T-helper 9 cell (primary cell): ENCODE measurements at regions not wholly inside any gene's neighbourhood (a gene's known extent, or its start where the extent isn't known, plus 50 kb on each side); places are given as distances from the start of the nearest gene placed in this dataset.
"Not testable (repeated sequence)": the region's sequence is repeated elsewhere in the genome, so short reads cannot be mapped to it uniquely, and the experiment has no call there.

Experiments
- DNase-seq: peaks from one replicate; pipeline ENCODE4 v3.0.0-alpha.2; 2020

DNA sequence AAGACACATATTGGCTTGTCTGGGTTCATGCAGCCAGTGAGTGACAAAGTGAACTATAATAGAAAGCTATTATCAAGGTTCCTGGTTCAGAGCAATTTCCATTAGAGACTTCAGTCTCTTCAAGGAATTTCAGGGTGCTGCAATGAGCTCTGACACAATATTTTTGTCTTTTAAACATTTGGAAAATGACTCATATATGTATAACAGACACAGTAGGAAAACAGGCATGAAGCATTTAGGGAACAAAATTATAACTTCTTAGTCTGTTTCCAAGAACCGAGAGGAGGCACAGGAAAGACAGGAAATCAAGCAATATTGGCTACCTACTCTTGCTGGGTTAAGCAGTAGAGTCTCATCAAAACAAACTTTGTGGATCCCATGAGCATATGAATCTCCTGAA, 170.4 kb downstream of the PTPRC start:
- DNase-seq, result no peak

GRCh38 chr1:198811449-198811848, 172.6 kb downstream of the PTPRC start:
- no peak for DNase-seq

DNA sequence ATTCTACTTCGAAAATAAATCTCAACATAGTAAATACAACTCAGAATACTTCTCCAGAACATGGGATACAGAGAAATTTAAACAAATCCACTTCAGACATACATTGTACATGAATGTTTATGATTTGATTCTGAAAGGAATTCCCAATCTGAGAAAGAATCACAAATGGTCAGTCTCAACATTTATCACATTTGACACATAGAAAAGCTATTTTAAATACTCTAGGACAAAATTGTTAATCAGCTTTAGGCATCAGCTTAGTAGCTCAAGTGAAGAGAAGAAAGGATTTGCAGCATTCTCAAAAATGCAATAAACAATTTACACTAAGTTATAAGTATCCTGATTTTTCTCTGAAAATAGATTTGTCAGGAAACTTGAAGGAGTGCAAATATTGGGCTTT, 184.8 kb downstream of the PTPRC start:
- no peak for DNase-seq

- DNase-seq, result no peak
Observed at GRCh38 chr1:198825254-198825653, 186.4 kb downstream of the PTPRC start.

- DNase-seq, result no peak
Observed at GRCh38 chr1:198829356-198829755, 190.5 kb downstream of the PTPRC start.

DNA sequence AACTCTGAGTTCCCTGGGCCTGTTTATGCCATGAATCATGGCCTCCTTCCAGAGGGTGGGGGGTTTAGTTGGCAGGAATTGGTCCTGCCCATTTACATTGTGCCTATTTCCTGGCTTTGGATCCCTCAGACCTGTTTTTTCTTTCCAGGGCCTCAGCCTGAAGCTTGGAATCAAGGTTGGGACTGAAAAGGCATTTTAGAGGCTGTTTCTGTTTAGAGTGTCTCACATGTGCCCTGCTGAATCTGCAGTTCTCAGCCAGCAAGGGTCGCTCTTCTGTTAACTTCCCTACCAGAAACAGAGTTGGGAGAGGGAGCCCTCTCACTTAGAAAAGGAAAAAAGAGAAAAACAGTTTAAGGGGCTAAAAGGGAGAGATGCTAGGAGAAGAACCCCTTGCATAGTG, 191.1 kb downstream of the PTPRC start:
- no peak for DNase-seq

GRCh38 chr1:198830412-198830811, 191.6 kb downstream of the PTPRC start:
- no peak for DNase-seq

GRCh38 chr1:198833706-198834503, 195.1 kb downstream of the PTPRC start:
- no peak for DNase-seq

- no peak for DNase-seq
Observed at GRCh38 chr1:198837278-198838021, 198.6 kb downstream of the PTPRC start.

- DNase-seq, result no peak
Observed at GRCh38 chr1:198838022-198838342, 199.1 kb downstream of the PTPRC start.

GRCh38 chr1:198841477-198841876, 202.6 kb downstream of the PTPRC start:
- DNase-seq, result no peak

DNA sequence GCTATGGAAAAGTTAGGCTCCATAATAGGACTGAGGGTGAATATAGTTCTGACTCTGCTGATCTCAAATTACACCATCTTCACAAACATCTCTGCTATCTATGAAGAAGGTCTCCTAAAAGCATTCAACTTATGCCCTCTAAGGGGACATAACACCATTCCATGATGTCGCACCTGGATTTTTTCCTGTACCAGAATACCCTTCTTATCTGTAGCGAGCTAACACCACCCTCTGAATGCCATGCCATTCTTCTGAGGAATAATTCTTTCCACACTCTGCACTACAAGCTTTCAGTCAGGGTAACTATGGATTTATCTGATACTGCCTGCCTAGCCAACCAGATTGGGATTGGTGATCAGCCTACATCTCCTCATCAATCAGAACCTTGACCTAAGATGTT, 203.8 kb downstream of the PTPRC start:
- DNase-seq, result no peak

DNA sequence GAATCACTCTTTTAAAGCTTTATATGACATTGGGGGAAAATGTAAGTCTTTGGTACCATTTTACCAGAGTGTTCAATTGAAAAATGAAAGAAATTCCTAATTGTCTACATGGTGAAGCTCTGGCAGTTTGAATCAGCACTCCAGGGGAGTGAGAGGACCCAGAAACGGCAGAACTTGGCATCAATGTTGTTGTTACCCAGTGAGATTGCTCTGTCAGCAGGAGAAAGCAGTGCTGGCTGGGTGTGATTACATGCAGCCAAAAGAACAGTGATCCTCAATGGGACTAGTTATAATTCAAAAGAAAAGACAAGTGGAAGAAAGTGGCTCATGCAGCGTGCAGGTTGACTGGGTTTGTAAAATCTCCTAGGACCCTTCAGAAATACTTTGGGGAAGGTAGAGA, 206.4 kb downstream of the PTPRC start:
- no peak for DNase-seq

- DNase-seq, result no peak
Observed at GRCh38 chr1:198845851-198846250, 207.0 kb downstream of the PTPRC start.

DNA sequence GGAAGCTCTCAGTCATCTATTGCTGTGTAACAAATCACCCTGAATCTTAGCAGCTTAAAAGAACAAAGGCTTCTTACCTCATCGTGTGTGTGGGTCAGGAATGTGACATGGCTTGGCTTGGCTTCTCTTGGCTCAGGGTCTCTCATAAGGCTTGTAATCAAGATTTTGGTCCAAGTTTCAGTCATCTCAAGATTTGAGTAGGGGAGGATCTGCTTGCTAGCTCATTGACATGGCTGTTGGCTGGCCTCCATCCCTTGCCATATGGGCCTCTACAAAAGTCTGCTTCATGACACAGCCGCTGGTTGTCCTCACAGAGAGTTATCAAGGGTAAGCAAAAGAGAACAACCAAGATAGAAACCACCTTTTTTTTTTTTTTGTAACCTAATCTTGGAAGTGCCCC, 207.7 kb downstream of the PTPRC start:
- no peak for DNase-seq

GRCh38 chr1:198848206-198848605, 209.4 kb downstream of the PTPRC start:
- no peak for DNase-seq

DNA sequence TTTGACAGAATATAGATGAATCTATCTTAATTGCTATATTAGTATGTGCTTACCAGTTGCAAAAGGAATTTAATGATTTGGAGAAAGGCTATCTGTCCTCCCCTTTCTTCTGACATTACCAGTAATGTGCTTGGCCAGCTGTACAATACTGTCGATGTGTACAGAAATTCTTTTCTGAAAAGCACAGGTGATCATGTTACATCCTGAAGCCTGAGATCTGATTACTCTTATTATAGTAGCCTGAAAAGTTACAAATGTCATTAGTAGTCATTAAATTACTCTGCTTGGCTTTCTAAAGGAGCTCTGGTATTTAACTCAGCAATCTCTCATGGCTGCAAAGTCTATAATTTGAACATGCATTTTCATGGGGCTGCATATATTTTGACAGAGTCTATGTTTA, 209.8 kb downstream of the PTPRC start:
- DNase-seq, result no peak

- no peak for DNase-seq
Observed at GRCh38 chr1:198849093-198849492, 210.3 kb downstream of the PTPRC start.

GRCh38 chr1:198850196-198850595, 211.4 kb downstream of the PTPRC start:
- no peak for DNase-seq

DNA sequence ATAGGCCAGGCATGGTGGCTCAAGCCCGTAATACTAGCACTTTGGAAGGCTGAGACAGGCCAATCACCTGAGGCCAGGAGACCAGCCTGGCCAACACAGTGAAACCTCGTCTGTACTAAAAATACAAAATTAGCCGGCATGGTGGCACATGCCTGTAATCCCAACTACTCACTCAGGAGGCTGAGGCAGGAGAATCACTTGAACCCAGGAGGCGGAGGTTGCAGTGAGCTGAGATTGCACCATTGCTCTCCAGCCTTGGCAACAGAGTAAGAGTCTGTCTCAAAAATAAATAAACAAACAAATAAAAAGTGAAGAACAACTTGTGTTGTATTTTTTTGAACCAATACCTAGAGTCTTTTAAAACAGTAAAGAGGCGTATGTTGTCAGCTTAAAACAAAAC, 212.1 kb downstream of the PTPRC start:
- DNase-seq, result not testable (repeated sequence)

DNA sequence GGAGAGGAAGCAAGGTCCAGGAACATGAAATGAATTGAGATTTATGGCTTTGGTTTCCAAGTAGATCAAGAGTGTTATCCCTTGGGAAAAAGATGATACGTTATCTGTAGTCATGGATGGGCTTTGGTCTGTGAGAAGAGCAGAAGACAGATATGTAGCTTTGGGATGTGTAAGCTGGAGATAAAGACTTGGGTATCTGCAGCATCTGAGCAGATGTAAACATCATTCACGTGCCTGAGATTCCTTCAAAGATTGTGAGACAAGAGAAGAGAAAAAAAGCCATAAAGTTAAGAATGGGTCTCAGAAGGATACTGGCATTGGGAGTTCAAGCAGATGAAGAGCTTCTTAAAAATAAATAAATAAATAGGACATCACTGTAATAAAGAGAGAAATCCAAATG, 217.8 kb downstream of the PTPRC start:
- DNase-seq, result no peak

DNA sequence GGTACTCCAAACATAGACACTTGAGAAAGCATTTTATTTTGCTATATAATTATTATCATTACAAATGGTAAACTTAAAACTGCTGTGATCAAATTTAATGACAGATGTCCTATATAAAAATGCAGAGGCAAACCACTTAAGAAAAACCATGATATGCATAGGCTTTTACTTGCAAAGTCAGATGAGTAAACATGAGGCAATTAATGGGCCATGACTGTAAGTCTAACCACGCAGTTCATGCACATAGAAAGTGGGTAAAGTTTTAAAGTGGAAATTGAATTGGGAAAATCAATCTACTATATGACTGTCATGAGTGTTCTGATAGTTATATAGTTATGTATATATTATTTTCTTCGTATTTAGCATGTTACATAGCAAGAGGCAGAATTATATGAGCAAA, 219.2 kb downstream of the PTPRC start:
- DNase-seq, result no peak

DNA sequence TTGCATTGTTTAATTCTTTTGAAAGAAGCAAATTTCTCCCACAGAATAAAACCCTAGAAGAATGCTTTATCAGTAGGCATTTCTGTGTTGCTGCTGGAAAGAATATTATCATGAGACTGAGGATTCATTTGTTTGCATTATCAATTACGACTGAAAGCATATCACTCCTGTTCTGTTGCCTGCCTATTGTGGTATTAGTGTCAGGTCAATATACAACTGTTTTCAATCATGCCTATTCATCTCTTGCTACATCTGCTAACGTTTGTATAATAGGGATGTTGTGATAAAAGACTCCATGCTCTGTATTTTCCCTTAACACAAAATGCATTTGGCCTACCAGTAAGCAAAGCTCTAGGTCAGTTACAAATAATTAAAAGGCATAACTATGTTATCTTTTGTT, 221.5 kb downstream of the PTPRC start:
- no peak for DNase-seq

DNA sequence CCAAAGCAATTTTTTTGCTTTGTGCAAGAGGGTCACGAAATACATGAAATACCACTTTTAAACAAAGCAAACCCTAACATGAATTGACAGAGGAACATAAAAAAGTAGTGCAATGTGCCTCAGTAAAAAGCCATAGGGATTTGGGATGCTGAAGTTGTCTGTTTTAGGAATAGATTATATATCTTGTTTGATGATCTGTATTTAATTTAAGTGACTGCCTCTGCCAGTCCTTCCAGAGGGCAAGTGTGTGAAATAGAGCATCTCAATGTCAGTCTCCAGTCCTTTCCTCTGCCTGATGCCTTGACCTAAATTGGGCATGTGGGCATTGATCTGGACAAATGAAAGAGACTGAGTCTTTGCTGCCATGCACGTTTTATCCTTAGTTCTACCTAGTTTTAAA, 222.8 kb downstream of the PTPRC start:
- DNase-seq, result no peak

GRCh38 chr1:198864695-198865094, 225.9 kb downstream of the PTPRC start:
- DNase-seq, result no peak
